ENCODE measurements at regions not wholly inside any gene's neighbourhood (a gene's known extent, or its start where the extent isn't known, plus 50 kb on each side); places are given as distances from the start of the nearest gene placed in this dataset.

- SMC1A ChIA-PET (ENCODE audit: uncharacterized antibody, unreplicated experiment) = no interaction called here
- CTCF ChIA-PET = no interaction called here
- ATAC-seq = no peak
Observed at GRCh38 chr7:372546-372931, 82.6 kb downstream of the FOXL3 start.

GRCh38 chr7:372932-373791 lies 83.2 kb downstream of the FOXL3 start:
- Histone ChIP-seq H4K20me1 (ENCODE audit: control insufficient read depth, insufficient read depth) (no peaks in the 10 kb centered on the region), H3K36me3 (ENCODE audit: control insufficient read depth in 2 of 2, insufficient read depth in 2 of 2, low read length in 1 of 2) (no peaks in the 10 kb centered on the region), H3K27me3 (replicated peaks in 1 of 2; ENCODE audit: control insufficient read depth in 2 of 2, insufficient read depth in 2 of 2, low read length in 1 of 2) (no peaks in the 10 kb centered on the region), H3K4me3 (no peak overlapping the region), H3K79me2 (ENCODE audit: control insufficient read depth, insufficient read depth, low read length) (no peaks in the 10 kb centered on the region), H2AFZ (ENCODE audit: control insufficient read depth, low read depth, low read length) (no peak overlapping the region), H3K4me2 (ENCODE audit: control insufficient read depth, insufficient read depth) (no peak overlapping the region), H3K9ac (ENCODE audit: control insufficient read depth, insufficient read depth, low read length) (no peak overlapping the region), H3K9me3 (replicated peaks; ENCODE audit: control insufficient read depth, insufficient read depth, low read length) (no peaks in the 10 kb centered on the region; the same call in 2 of the 3 replicates), H3K4me1 (ENCODE audit: control insufficient read depth, insufficient read depth, low read length) (no peaks in the 10 kb centered on the region), H3K27ac (ENCODE audit: control insufficient read depth, insufficient read depth) (no peak overlapping the region)
- WGBS (ENCODE audit: insufficient coverage, insufficient replicate concordance, low lambda C conversion rate, missing lambda C conversion rate) = 34% methylated on average over 31 of the region's 39 CpGs
- ATAC-seq (no peak), FAIRE-seq (no peak), DNase-seq (ENCODE audit: low read depth, low spot score) (no peak)
- BruUV-seq (replicated peaks) = no TSS peak
- TF ChIP-seq ZBTB40 (IDR thresholded peaks at IDR 0.05; ENCODE audit: borderline replicate concordance) (no peak), POLR2AphosphoS2 (IDR thresholded peaks at IDR 0.05; ENCODE audit: low read depth, low read length) (no peak), PBX3 (IDR thresholded peaks at IDR 0.05; ENCODE audit: insufficient replicate concordance, low read depth, low read length) (no peak), TARDBP (IDR thresholded peaks at IDR 0.05; ENCODE audit: borderline replicate concordance) (no peak), BACH1 (IDR thresholded peaks at IDR 0.05; ENCODE audit: borderline replicate concordance) (no peak), YY1 (IDR thresholded peaks at IDR 0.05; ENCODE audit: low read depth, low read length) (no peak), SP1 (IDR thresholded peaks at IDR 0.05; ENCODE audit: low read depth, low read length) (no peak), EP300 (IDR thresholded peaks at IDR 0.05; ENCODE audit: borderline replicate concordance in 1 of 2, control insufficient read depth in 1 of 2, low read depth in 2 of 2, low read length in 2 of 2) (no peak), KDM1A (IDR thresholded peaks at IDR 0.05; ENCODE audit: borderline replicate concordance) (no peak), WRNIP1 (IDR thresholded peaks at IDR 0.05; ENCODE audit: borderline replicate concordance, low read depth, low read length) (no peak), CHD2 (IDR thresholded peaks at IDR 0.05; ENCODE audit: borderline replicate concordance, low read depth, low read length) (no peak)
- CTCF ChIA-PET = no interaction called here
- RAD21 ChIA-PET (ENCODE audit: unreplicated experiment) = no interaction called here
- intact Hi-C loops (cut with micrococcal nuclease; ENCODE audit: unreplicated experiment) (no loop called here), in situ Hi-C loops (cut with MboI) (no loop called here)
- POLR2A ChIA-PET = no interaction called here
- SMC1A ChIA-PET (ENCODE audit: uncharacterized antibody, unreplicated experiment) = no interaction called here

More at GRCh38 chr7:372546-372931, 82.6 kb downstream of the FOXL3 start:
- no peaks in the 10 kb centered on the region for H3K4me1 ChIP-seq (ENCODE audit: control insufficient read depth, insufficient read depth, low read length)
- no peaks in the 10 kb centered on the region for H4K20me1 ChIP-seq (ENCODE audit: control insufficient read depth, insufficient read depth)
- DNase-seq (ENCODE audit: low read depth, low spot score) (no peak), FAIRE-seq (no peak)
- in situ Hi-C loops (cut with MboI) = no loop called here
- ChIA-PET POLR2A (no interaction called here), RAD21 (ENCODE audit: unreplicated experiment) (no interaction called here)
- H3K36me3 ChIP-seq (ENCODE audit: control insufficient read depth in 2 of 2, insufficient read depth in 2 of 2, low read length in 1 of 2) = no peaks in the 10 kb centered on the region
- intact Hi-C loops (cut with micrococcal nuclease; ENCODE audit: unreplicated experiment) = no loop called here
- no peak overlapping the region for H3K9ac ChIP-seq (ENCODE audit: control insufficient read depth, insufficient read depth, low read length)
- H3K4me2 ChIP-seq (ENCODE audit: control insufficient read depth, insufficient read depth) = no peak overlapping the region
- no peaks in the 10 kb centered on the region for H3K79me2 ChIP-seq (ENCODE audit: control insufficient read depth, insufficient read depth, low read length)
- no peak overlapping the region for H3K4me3 ChIP-seq
- TF ChIP-seq NFXL1 (IDR thresholded peaks at IDR 0.05; ENCODE audit: borderline replicate concordance) = no peak
- no peaks in the 10 kb centered on the region for H3K27me3 ChIP-seq (replicated peaks in 1 of 2; ENCODE audit: control insufficient read depth in 2 of 2, insufficient read depth in 2 of 2, low read length in 1 of 2)
- no peak overlapping the region for H2AFZ ChIP-seq (ENCODE audit: control insufficient read depth, low read depth, low read length)
- no peak overlapping the region for H3K27ac ChIP-seq (ENCODE audit: control insufficient read depth, insufficient read depth)
- 51% methylated on average over 13 of the region's 15 CpGs for WGBS (ENCODE audit: insufficient coverage, insufficient replicate concordance, low lambda C conversion rate, missing lambda C conversion rate)
- no TSS peak for BruUV-seq (replicated peaks)
- no peaks in the 10 kb centered on the region; the same call in 2 of the 3 replicates for H3K9me3 ChIP-seq (replicated peaks; ENCODE audit: control insufficient read depth, insufficient read depth, low read length)

Measured in GM12878 (cell line).